ENCODE measurements at regions not wholly inside any gene's neighbourhood (a gene's known extent, or its start where the extent isn't known, plus 50 kb on each side); places are given as distances from the start of the nearest gene placed in this dataset.

DNA sequence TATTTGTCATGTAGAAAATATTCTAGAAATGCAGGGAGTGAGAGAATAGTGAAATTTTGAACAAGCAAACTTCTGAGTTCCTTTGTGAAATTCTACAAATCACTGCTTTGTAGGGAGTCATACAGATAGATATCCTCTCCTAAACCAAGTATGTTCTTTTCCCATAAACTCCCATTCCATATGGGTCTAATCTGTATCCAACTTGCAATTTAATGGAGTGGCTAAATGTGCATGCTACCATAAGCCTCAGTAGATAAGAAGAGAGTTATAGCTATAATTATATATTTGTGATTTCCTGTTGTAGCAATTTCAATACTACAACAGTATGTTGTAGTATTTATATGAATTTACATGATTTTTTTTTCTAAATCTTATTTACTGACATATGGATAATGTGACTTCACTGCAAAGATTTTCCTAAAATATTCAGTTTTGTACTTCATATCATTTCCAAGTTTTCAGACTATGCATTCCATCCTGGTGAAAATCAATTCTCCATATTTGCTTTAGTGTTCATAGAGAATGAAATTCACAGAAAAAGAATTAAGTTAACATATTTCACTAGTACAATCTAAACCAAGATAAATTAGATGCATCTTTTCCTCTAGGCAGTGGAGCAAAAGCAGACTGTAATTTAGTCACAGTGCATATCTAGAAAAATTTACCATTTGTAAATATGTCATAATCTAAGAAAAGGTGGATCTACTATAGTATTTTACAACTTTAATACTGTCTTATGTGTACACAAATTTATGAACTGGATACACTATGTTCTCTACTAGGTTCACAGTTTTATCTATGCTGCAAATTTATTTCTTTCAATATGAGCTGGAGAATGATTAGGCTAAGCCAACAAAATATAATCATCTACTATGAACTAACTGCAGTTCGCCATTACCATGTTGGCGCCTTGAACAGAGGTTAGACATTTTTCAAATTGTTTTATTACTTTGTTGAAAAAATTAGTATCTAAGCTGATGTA lies 372.9 kb upstream of the NDST3 start:
- no peak for TF ChIP-seq EZH2 (IDR thresholded peaks at IDR 0.05; ENCODE audit: borderline replicate concordance, low read length)
- TF ChIP-seq CTCF (conservative IDR thresholded peaks at IDR 0.05 in 1 of 2, IDR thresholded peaks at IDR 0.05 in 1 of 2; ENCODE audit: extremely low read depth in 1 of 2, insufficient read depth in 1 of 2, low read depth in 1 of 2, low read length in 2 of 2) = no peak
